ENCODE measurements at regions not wholly inside any gene's neighbourhood (a gene's known extent, or its start where the extent isn't known, plus 50 kb on each side); places are given as distances from the start of the nearest gene placed in this dataset.

- TF ChIP-seq ZNF423 (CRISPR knock-in tag; IDR thresholded peaks at IDR 0.05) (no peak), CREB1 (CRISPR knock-in tag; IDR thresholded peaks at IDR 0.05) (no peak), ATF3 (CRISPR knock-in tag; conservative IDR thresholded peaks at IDR 0.05) (no peak), ATF1 (CRISPR knock-in tag; IDR thresholded peaks at IDR 0.05) (no peak), SMAD3 (CRISPR knock-in tag; IDR thresholded peaks at IDR 0.05; ENCODE audit: borderline replicate concordance) (no peak), RORB (CRISPR knock-in tag; IDR thresholded peaks at IDR 0.05) (no peak)
- TF ChIP-seq, protein P1, sequence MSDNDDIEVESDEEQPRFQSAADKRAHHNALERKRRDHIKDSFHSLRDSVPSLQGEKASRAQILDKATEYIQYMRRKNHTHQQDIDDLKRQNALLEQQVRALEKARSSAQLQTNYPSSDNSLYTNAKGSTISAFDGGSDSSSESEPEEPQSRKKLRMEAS (CRISPR knock-in tag; IDR thresholded peaks at IDR 0.05), result no peak
- TF ChIP-seq, protein P2, sequence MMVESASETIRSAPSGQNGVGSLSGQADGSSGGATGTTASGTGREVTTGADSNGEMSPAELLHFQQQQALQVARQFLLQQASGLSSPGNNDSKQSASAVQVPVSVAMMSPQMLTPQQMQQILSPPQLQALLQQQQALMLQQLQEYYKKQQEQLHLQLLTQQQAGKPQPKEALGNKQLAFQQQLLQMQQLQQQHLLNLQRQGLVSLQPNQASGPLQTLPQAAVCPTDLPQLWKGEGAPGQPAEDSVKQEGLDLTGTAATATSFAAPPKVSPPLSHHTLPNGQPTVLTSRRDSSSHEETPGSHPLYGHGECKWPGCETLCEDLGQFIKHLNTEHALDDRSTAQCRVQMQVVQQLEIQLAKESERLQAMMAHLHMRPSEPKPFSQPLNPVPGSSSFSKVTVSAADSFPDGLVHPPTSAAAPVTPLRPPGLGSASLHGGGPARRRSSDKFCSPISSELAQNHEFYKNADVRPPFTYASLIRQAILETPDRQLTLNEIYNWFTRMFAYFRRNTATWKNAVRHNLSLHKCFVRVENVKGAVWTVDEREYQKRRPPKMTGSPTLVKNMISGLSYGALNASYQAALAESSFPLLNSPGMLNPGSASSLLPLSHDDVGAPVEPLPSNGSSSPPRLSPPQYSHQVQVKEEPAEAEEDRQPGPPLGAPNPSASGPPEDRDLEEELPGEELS (CRISPR knock-in tag; IDR thresholded peaks at IDR 0.05), result no peak
- TF ChIP-seq, protein P3, sequence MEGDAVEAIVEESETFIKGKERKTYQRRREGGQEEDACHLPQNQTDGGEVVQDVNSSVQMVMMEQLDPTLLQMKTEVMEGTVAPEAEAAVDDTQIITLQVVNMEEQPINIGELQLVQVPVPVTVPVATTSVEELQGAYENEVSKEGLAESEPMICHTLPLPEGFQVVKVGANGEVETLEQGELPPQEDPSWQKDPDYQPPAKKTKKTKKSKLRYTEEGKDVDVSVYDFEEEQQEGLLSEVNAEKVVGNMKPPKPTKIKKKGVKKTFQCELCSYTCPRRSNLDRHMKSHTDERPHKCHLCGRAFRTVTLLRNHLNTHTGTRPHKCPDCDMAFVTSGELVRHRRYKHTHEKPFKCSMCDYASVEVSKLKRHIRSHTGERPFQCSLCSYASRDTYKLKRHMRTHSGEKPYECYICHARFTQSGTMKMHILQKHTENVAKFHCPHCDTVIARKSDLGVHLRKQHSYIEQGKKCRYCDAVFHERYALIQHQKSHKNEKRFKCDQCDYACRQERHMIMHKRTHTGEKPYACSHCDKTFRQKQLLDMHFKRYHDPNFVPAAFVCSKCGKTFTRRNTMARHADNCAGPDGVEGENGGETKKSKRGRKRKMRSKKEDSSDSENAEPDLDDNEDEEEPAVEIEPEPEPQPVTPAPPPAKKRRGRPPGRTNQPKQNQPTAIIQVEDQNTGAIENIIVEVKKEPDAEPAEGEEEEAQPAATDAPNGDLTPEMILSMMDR (IDR thresholded peaks at IDR 0.05), result no peak
Measured at GRCh38 chr4:22574424-22574823, 58.6 kb upstream of the ADGRA3 start.

Data from WTC11 (cell line).